NCI-H1105 (cell line): ENCODE measurements at regions not wholly inside any gene's neighbourhood (a gene's known extent, or its start where the extent isn't known, plus 50 kb on each side); places are given as distances from the start of the nearest gene placed in this dataset.
A peak's percentile ranks its signal among the peaks of the same experiment; 100 is the strongest.
"Not testable (repeated sequence)": the region's sequence is repeated elsewhere in the genome, so short reads cannot be mapped to it uniquely, and the experiment has no call there.

Experiments
- DNase-seq: peaks from one replicate; lab custom pipeline; 2025; lab: John Stamatoyannopoulos, UW

DNA sequence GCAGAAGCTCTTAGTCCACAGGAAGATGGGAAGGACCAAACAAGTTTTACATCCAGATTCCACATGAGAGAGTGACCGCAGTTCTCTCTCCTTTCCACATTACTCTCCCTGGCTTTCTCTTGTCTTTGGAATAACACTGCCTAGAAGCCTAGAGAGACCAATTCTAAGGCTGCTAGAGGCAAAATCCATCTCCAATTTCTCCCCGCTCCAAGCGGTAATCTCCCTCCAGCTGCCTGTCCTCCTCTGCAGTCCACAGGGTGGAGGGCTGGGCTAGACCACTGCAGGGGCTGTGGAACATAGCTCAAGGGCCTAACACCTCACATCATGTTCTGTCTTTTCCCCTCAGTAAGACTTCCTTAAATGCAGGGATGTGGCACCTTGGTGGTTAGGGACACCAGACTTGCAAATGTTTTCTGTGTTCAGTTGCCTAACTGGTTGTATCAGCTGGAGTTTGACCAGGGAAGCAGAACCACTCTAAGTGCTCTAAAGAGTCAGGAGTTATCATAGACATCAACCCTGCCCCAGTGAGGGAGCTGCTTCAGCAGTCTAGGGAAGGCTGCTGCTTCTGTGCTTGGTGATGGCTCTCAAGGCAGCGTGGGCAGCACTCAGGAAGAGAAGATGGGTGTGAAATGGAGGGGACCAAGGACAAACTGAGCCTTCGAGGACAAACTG is 423.1 kb downstream of the BCOR start:
- DNase-seq = no peak

DNA sequence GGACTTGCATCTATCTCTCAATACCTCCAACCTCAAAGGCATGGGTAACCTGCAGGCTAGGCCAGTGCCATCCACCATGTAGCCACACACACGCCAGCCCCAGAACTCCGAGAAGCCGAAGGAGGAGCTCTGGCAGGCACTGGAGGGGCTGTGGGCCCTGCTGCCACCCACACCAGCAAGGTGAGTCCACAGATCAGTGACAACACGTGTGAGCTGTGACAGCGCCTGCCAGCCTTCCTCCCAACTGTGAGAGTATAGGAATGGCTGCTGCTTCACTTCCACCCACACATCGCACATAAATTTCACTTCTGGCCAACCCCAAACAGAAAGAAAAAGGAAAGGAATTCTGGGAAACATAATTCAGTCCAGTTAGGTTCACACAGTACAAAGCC is 422.6 kb downstream of the BCOR start:
- DNase-seq = no peak

DNA sequence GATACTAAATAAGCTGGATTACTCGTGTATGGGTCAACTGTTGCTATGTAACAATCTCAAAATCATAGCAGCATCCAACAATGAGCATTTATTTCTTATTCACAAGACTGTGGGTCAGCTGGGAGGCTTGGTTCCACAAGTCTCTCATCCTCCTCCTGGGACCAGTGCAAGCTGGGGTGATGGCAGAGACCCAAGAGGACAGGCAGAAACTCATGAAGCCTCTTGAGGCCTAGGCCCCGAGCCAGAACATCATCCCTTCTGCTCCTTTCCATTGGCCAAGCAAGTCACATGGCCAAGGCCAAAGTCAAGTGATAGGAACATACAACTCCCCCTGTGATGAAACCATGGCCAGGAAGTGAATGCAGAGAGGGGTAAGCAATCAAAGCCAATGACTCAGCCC is 422.1 kb downstream of the BCOR start:
- no peak for DNase-seq

DNA sequence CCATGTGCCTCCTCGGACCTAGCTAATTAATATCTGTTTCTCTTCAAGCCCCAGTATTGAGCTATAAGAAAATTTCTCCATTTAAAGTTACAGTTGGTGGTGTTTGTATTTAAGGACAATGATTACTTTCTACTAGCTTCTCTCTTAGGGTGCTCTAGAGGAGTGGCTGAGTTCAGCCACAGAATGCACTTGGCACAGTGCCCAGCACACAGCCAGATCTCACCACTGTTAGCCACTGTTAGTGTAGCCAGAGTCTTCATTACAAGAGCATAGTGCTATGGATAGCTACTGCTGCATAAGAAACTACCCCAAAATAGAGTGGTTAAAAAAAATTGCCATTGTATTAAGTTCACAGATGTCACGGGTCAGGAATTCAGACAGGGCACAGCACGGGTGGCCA is 421.3 kb downstream of the BCOR start:
- DNase-seq = no peak

DNA sequence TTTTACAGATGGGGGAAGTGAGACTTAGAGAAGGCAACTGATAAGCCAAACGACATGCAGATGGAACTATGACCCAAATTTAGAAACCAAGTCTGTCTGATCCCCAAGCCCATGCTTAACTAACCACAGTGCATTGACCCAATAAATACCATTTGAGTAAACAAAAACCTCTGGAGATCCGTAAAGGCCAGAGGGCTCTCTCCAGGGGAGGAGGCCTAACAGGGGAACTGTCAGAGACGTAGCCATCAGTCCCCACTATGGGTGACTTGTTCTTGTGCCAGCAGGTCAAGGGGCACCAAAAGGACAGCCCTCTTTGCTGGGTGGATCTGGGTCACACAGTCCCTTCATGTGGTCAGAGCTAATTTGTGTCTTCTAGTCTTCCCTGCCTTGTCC is 420.2 kb downstream of the BCOR start:
- DNase-seq = no peak

DNA sequence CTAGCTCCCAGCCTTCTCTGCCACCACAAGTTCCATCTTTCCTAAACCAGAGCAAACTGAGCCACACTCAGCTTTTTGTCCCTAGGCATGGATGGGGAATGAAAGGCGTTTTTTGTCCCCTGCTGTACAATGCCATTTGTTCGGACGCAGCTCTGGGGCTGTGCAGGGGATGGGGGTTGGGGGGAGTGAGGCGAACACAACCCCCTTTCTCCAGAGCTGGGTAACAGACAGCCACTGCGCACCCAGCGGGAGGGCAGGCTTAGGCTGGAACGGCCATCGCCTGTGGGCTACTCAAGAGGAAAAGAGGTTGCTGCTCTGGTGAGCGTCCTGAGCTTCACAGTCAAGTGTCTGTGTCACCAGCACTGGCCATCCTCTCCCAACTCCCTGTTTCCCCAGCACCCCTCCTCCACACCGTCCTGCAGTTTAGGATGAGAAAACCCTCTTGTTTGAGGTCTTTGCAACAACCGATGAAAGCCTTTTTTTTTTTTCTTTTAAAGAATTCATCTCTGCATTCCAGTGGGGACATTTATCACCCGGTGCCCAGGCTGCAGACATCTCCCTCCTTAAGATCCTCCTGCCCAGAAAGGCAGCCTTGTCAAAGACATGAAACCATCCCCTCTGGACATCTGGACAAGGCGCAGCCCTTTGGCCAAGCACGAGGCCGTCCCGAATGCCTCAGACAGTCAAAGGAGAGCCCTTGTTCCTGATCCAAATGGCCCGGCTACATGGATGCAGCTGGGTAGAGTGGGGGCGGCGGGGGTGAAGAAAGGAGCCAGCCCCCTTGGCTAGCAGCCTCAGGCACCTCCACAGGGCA is 419.6 kb downstream of the BCOR start:
- no peak for DNase-seq

DNA sequence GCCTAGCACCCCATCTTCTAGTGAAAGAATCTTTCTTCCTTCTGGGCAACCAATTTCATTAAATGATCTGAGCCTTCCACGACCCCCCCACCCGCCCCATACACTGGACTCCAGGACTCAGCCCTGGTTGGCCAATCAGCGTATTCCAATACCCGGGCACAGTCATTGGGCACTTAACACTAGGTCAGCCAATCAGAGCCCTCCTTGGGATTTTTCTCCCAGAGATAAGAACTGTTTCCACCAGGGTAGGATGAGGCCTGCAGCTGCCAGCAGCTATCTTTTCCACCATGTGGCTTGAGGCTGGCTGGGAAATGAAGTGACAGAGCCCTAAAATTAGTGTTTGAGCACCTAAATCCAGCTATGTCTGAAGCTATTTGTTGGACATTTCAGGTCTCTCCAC is 418.8 kb downstream of the BCOR start:
- no peak for DNase-seq

DNA sequence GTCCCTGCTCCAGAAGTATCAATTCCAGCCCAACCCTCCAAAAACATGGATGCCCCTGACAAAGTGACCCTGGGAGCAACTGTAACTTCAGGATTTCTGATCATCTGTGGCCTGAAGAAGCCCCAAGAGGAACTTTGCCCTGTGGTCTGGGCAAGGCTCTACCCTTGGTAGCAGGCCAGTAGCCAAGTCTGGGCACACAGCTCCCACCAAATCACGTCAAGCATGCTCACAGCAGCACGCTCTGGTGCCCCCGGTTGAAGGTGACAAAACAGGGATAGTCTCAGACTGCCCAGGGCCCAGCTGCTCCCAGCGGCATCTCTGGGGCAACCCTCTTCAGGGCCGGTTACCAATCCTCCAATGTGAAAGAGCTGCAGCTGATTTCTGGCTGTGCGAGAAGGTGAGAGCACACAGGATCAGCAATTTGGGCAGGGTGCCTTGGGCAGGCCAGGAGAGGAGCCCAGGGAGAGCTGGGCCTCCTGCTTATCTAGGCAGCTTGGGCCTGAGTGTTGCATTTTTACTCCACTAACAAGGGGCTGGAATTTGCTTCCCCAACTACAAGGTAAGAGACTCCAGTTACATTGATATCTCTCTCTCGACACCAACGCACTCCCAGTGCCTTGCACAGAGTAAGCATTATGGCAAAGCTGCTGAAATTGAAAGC is 418.1 kb downstream of the BCOR start:
- no peak for DNase-seq

DNA sequence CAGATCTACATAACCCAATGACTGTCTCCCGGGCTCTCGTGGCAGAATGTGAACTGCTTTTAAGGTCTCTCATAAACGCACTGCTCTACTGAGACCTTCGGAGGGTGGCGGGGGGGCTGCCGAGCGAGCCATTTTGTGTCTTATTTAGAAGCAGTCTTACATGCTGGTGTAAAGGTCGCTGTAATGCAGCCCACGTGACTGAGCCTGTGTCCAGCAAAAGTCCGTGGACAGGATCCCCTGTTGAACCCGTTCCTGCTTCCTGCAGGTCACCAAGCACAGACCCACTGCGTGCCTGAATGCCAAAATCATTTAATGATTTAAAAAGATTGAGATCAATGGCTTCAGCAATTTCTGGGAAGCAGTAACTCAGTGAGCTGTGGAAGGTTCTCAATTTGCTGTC is 415.9 kb downstream of the BCOR start:
- no peak for DNase-seq

DNA sequence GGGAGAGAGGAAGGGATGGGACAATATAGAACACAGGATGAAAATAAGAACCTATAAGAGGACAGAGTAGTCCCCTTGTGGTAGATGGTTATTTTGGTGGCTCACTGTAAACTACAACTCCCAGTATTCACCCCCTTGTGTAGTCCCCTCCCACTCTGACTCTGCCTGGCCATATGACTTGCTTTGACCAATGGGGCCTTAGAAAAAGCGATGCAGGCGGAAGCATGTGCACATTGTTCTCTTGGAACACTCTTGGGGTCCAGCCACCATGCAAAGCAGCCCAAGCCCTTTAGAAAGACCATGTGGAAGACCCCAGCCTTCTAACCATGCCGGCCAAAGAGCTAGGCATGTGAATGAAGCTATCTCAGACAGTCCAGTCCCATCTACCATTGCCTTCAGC is 415.0 kb downstream of the BCOR start:
- no peak for DNase-seq

DNA sequence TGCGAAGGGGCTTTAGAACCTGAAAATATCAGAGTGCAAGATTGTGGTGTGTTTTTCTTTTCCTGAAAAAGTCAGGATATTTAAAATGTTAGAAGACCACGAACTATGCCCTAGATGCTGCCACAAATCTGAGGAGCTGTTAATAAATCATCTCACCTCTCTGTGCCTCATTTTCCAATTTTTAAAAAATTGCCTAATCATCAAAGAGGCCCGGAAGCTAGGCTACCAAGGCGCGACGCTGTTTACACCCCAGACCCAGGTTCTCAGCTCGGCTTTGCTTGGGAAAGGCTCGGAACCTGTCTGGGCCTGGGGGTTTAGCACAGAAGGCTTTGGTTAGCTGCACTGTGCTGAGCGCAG is 409.6 kb downstream of the BCOR start:
- no peak for DNase-seq

DNA sequence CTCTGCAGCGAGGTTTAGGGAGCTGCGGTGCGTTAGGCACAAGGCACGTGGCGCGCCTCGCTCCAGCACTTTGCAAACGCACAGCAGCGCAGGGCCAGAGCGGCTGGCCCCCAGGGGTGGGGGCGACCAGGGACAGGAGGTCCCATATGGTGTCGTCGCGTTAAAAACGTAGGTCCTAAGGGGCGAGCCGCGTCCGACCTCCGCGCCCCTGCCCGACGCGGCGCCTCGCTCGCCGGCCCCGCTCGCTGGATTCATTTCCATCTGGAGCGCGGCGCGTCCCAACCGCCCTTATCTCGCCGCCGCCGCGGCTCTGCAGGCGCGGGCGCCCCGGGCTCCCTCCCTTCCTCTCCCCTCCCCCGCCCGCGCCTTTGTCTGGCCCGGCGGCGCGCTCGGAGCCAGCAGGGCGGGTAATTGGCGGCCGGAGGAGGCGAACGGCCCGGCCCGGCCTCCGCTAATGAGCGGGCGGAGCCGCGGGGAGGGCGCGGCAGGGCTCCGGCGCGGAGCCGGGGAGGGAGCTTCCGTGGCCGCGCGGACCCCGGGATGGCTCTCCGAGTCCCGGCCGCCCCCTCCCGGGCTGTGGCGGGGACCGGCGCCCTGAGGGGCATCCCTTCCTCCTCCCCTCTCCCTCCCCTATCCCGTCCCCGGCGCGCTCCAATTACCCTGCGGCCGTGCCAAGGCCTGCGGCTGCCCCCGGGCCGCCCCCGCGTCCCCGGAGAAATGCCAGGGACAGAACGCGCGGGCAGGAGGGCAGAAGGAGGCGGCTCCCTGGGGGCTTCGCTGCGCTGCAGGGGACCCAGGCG is 409.0 kb downstream of the BCOR start:
- peak; percentile 54 for DNase-seq

DNA sequence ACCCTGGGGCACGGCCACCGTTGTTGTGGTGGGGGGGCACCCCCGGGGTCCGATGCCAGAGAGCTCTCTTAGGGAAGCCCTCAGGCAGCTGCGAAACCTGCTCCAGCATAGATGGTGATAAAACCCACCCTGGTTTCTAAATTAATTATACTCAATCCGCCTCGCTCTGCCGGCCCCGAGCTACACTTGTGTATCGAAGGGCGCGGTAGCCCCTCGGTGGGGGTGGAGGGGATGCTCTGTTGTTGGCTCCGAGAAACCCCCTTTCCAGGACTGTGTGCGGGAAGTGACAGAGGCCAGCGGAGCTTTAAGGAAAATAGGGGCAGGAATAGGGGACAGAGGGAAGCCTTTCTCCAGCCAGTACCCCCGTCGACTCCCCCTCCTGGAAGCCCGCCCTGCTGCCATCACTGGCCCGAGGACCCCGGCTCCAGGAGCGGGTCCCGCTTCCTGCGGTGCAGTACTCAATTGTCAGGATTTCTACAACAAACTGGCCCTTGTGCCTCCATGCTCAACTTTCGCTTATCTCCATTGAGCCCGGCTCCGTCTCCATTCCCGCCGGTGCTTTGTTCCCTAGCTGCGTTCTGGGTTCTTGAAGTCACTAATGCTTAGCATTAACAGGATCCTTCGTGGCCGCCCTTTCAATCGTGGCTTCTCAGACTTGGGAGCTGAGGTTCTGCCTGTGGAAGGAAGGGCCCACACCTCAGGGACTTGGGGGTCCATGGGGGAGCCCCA is 408.2 kb downstream of the BCOR start:
- DNase-seq = no peak

DNA sequence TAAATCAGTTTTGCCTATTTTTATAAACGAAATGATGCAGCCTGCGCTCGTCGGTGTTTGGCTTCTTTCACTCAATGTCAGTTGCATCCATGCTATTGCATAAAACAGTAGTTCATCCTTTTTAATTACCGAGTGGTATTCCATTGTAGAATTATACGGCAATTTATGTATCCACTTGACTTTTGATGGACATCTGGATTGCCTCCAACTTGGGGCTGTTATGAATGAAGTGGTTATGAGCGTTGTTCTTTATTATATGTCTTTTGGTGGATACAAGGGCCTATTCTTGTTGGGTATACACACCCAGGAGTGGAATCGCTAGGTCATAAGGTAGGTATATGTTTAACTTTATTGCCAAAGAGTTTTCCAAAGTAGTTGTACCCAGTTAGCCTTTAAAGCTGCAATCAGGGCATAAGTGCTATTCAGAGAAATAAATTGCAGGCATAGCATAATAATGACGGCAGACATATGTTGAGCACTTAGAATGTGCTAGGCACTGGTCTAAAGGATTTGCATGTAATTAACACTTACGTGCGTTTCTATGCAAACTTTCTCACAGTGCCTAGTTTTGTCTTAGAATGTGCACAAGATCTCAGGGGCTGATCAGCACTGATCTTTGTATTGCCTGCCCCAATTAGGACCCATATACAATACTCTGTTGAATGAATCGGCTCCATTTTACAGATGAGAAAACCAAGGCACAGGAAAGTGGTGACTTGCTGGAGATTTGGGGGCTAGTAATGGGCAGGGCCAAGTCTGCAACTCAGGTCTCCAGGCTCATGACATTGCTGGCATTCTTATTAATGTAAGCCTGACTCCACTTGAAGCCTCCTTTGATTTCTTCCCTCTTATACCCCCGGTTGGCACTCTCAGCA is 407.0 kb downstream of the BCOR start:
- DNase-seq = peak; percentile 42

DNA sequence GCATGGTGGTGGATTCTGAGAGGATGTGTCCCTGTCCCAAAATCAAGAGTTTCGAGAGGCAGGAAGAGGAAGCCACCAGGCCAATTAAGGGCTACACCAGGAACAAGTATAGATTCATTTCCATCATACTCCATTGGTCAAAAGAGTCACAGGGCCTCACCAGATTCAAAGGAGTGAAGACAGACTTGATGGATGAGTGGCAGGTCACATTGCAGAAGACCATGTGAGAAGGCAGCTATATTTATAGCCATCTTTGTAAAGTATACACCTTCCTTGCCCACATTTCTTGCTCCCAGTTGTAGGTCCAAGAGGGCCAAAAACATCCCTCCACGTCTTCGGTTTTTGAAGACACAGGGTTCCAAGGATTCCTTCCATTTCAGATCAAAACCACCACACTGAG is 406.0 kb downstream of the BCOR start:
- no peak for DNase-seq

DNA sequence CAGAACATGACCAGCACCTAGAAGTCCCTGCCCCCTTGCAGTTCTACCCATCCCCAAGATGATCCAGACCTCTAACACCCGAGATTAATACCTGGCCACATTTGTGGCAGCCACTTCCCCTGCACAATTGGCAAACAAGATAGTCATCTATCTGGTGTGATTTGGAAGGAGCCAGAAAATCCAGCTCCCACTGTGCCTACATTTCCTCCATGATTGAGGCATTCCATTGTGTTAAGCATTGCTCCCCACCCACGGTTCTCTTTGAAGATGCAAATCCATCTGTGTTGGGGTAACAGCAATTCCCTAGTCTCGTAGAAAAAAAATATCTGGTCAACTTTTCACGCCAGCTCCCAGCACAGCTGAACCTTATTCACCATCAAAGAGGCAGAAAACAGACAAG is 405.0 kb downstream of the BCOR start:
- DNase-seq = no peak

DNA sequence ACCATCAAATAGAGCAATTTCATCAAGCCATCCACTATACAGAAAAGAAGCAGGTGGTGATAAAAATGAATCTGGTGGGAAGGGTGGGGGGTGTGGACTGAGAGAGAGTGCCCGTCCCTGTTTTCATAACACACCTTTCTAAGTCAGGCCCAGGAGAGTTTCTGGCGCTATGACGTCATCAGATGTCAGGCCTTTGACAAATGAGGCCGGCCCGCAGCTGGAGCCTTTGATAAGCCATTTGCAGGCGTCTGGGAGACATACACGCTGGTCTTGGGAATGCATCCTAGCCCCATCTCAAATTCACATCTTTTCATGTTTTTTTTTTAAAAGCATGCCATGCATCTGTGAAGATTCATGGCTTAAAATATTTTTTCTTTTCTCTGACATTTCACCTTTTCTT is 404.5 kb downstream of the BCOR start:
- no peak for DNase-seq

DNA sequence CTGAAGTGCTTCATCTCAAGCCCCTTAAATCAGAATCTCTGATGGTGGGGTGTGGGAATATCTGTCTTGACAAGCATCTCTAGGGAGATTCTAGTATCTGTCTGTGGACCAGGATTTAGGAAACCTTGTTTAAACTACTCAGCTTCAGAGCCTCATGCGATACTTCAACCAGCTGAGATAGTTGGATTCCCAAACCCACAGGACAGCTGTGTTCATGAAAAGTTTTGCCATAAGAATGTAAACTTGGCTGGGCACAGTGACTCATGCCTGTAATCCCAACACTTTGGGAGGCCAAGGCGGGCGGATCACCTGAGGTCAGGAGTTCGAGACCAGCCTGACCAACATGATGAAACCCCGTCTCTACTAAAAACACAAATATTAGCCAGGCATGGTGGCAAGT is 395.1 kb downstream of the BCOR start:
- DNase-seq = not testable (repeated sequence)

DNA sequence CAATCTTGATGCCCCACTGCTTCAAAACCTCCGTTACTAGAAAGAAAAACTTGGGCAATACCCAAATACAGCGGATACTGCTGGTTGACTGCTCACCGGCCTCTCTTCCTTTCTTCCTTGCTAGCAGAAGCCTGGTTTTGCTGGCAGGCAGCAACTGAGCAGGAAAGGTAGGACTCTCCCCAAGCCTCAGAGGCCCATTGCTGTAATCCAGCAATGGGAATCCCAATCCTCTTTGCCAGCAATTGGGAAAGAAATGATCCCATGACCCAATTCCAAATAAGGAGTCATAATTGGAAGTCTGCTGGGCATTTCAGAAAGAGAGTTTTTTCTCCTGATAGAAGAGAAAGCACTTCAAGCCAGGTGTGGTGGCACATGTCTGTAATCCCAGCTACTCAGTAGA is 394.5 kb downstream of the BCOR start:
- no peak for DNase-seq

DNA sequence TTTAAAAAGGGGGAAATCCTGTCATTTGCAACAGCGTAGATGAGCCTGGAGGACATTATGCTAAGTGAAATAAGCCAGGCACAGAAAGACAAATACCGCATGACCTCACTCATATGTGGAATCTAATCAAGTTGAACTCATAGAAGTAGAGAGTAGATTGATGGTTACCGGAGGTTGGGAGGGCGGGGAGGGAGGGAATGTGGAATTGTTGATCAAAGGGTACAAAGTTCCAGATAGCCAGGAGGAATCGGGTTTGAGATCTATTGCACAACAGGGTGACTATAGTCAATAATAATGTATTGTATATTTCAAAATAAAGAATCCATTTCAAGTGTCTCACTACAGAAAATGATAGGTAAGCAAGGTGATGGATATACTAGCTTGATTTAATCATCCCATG is 393.2 kb downstream of the BCOR start:
- DNase-seq = no peak

DNA sequence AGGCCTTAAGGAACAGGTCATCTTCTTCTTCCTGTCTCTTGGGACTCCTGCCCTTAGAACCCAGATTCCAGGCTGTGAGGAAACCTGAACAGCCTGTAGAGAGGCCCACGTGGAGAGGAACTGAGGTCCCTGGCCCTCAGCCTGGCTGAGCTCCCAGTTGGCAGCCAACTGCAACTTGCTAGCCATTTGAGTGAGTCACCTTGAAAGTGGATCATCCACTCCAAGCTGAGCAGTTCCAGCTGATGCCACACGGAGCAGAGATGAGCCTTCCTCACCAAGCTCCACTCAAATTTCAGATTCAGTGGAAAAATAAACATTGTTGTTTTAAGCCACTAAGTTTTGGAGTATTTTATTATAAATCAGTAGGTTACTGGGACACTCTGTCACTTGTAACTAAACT is 392.5 kb downstream of the BCOR start:
- peak; percentile 14 for DNase-seq
